ENCODE measurements at regions not wholly inside any gene's neighbourhood (a gene's known extent, or its start where the extent isn't known, plus 50 kb on each side); places are given as distances from the start of the nearest gene placed in this dataset.

GRCh38 chr10:63878428-63878827, 357.2 kb downstream of the REEP3 start:
- H3K27ac ChIP-seq (ENCODE audit: low read depth, low read length, poor library complexity, severe bottlenecking), result no peak overlapping the region
- H3K4me3 ChIP-seq (ENCODE audit: low read depth, low read length, poor library complexity, severe bottlenecking), result no peak overlapping the region
- H3K27me3 ChIP-seq (replicated peaks; ENCODE audit: insufficient read depth, low read depth, low read length, poor library complexity), result peaks cover 6% of the 10 kb centered on the region
- H3K9me3 ChIP-seq (ENCODE audit: low read depth, low read length, poor library complexity, severe bottlenecking), result peaks cover 8% of the 10 kb centered on the region
- intact Hi-C loops (cut with micrococcal nuclease; ENCODE audit: unreplicated experiment), result no loop called here
- no peak for TF ChIP-seq EZH2 (IDR thresholded peaks at IDR 0.05; ENCODE audit: borderline replicate concordance, low read depth, low read length, poor library complexity, severe bottlenecking)
- TF ChIP-seq CTCF (conservative IDR thresholded peaks at IDR 0.05; ENCODE audit: low read depth, low read length), result no peak
- no peaks in the 10 kb centered on the region for H3K4me1 ChIP-seq (ENCODE audit: insufficient read depth, low read length, poor library complexity, severe bottlenecking)
- ChIA-PET CTCF (no interaction called here), POLR2A (ENCODE audit: low non-redundant PET) (no interaction called here)
- DNase-seq (ENCODE audit: low spot score), result no peak
- no TSS peak for BruUV-seq (replicated peaks)
- no peaks in the 10 kb centered on the region for H3K36me3 ChIP-seq (ENCODE audit: insufficient read depth, low read length, poor library complexity, severe bottlenecking)

GRCh38 chr10:63883861-63884260, 362.7 kb downstream of the REEP3 start:
- no peak for TF ChIP-seq EZH2 (IDR thresholded peaks at IDR 0.05; ENCODE audit: borderline replicate concordance, low read depth, low read length, poor library complexity, severe bottlenecking)
- TF ChIP-seq CTCF (conservative IDR thresholded peaks at IDR 0.05; ENCODE audit: low read depth, low read length), result no peak
- BruUV-seq (replicated peaks), result no TSS peak
- no peak overlapping the region for H3K27ac ChIP-seq (ENCODE audit: low read depth, low read length, poor library complexity, severe bottlenecking)
- no peak overlapping the region for H3K4me3 ChIP-seq (ENCODE audit: low read depth, low read length, poor library complexity, severe bottlenecking)
- H3K9me3 ChIP-seq (ENCODE audit: low read depth, low read length, poor library complexity, severe bottlenecking), result peaks cover under 1% of the 10 kb centered on the region
- DNase-seq (ENCODE audit: low spot score), result no peak
- CTCF ChIA-PET, result no interaction called here
- H3K4me1 ChIP-seq (ENCODE audit: insufficient read depth, low read length, poor library complexity, severe bottlenecking), result no peaks in the 10 kb centered on the region
- intact Hi-C loops (cut with micrococcal nuclease; ENCODE audit: unreplicated experiment), result no loop called here
- H3K27me3 ChIP-seq (replicated peaks; ENCODE audit: insufficient read depth, low read depth, low read length, poor library complexity), result peaks cover 6% of the 10 kb centered on the region
- H3K36me3 ChIP-seq (ENCODE audit: insufficient read depth, low read length, poor library complexity, severe bottlenecking), result no peaks in the 10 kb centered on the region
- POLR2A ChIA-PET (ENCODE audit: low non-redundant PET), result no interaction called here

- BruUV-seq (replicated peaks), result no TSS peak
- H3K4me1 ChIP-seq (ENCODE audit: insufficient read depth, low read length, poor library complexity, severe bottlenecking), result no peaks in the 10 kb centered on the region
- no peaks in the 10 kb centered on the region for H3K36me3 ChIP-seq (ENCODE audit: insufficient read depth, low read length, poor library complexity, severe bottlenecking)
- no peak for DNase-seq (ENCODE audit: low spot score)
- H3K27me3 ChIP-seq (replicated peaks; ENCODE audit: insufficient read depth, low read depth, low read length, poor library complexity), result peaks cover 6% of the 10 kb centered on the region
- TF ChIP-seq CTCF (conservative IDR thresholded peaks at IDR 0.05; ENCODE audit: low read depth, low read length) (no peak), EZH2 (IDR thresholded peaks at IDR 0.05; ENCODE audit: borderline replicate concordance, low read depth, low read length, poor library complexity, severe bottlenecking) (no peak)
- intact Hi-C loops (cut with micrococcal nuclease; ENCODE audit: unreplicated experiment), result no loop called here
- H3K4me3 ChIP-seq (ENCODE audit: low read depth, low read length, poor library complexity, severe bottlenecking), result no peak overlapping the region
- CTCF ChIA-PET, result no interaction called here
- no peaks in the 10 kb centered on the region for H3K9me3 ChIP-seq (ENCODE audit: low read depth, low read length, poor library complexity, severe bottlenecking)
- POLR2A ChIA-PET (ENCODE audit: low non-redundant PET), result no interaction called here
- H3K27ac ChIP-seq (ENCODE audit: low read depth, low read length, poor library complexity, severe bottlenecking), result no peak overlapping the region
Observed at GRCh38 chr10:63884426-63884825, 363.2 kb downstream of the REEP3 start.

All from A673 (cell line).